ENCODE measurements at regions not wholly inside any gene's neighbourhood (a gene's known extent, or its start where the extent isn't known, plus 50 kb on each side); places are given as distances from the start of the nearest gene placed in this dataset.

GRCh38 chr9:99368341-99369326 lies 146.6 kb downstream of the SEC61B start (continued):
- no peak for TF ChIP-seq EP300 (IDR thresholded peaks at IDR 0.05; ENCODE audit: borderline replicate concordance in 1 of 2, low read depth in 2 of 2, low read length in 2 of 2)
